ENCODE measurements at regions not wholly inside any gene's neighbourhood (a gene's known extent, or its start where the extent isn't known, plus 50 kb on each side); places are given as distances from the start of the nearest gene placed in this dataset.

DNA sequence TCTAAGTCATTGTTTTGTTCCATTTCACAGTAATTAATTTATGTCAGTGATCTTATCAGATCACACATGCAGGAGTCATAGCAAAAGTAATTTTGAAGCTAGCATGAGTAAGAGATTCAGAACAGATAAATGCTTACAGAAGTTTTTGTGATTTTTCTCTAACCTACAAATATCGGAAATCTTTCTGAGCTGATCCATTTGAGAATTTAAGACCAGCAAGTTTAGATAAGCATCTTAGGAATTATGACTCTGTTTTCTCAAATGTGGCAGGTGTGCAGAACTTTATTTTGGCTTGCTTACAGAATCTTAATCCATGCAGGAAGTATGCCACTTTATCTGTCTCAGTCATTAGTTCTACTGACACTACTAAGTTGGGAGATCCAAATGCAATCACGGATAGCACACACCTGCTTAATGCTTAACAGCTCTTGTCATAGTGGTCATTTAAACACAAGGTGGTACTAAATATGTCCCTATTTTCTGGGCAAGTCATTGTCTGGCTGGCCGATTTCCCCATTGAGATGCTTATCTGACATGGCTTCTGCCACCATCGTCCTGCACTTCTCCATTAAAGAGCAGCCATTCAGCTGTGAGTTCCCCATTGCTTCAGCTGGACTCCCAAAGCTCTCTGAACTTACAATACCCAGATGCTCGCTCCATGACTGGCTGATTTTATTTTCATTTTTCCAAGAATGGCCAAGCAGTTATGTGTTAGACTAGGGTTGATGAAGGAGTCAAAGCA lies 305.4 kb upstream of the NUDT12 start:
- no peak for DNase-seq (ENCODE audit: low read depth, low spot score)
- Histone ChIP-seq H3K36me3 (ENCODE audit: control insufficient read depth in 2 of 2, extremely low read depth in 1 of 2, insufficient read depth in 2 of 2, low read length in 2 of 2) (no peaks in the 10 kb centered on the region), H3K9me1 (replicated peaks; ENCODE audit: control insufficient read depth, extremely low read depth, insufficient read depth, low read length) (no peaks in the 10 kb centered on the region), H3K9ac (replicated peaks; ENCODE audit: extremely low read depth, insufficient read depth, low read length) (no peak overlapping the region), H4K20me1 (replicated peaks; ENCODE audit: control insufficient read depth, extremely low read depth, insufficient read depth, low read length) (no peaks in the 10 kb centered on the region), H3K27ac (ENCODE audit: insufficient read depth, low read depth, low read length) (no peak overlapping the region), H3K79me2 (ENCODE audit: control insufficient read depth, insufficient read depth, low read length) (no peaks in the 10 kb centered on the region), H3K4me1 (ENCODE audit: control insufficient read depth, extremely low read depth, insufficient read depth, low read length) (no peaks in the 10 kb centered on the region), H2AFZ (ENCODE audit: low read depth, low read length) (no peak overlapping the region), H3K9me3 (replicated peaks; ENCODE audit: control insufficient read depth, insufficient read depth, low read length) (no peaks in the 10 kb centered on the region), H3K27me3 (ENCODE audit: control insufficient read depth in 2 of 2, insufficient read depth in 2 of 2, low read length in 2 of 2) (no peaks in the 10 kb centered on the region), H3K4me2 (ENCODE audit: insufficient read depth, low read length) (no peak overlapping the region), H3K4me3 (replicated peaks in 1 of 3; ENCODE audit: insufficient read depth in 1 of 3, low read depth in 1 of 3, low read length in 3 of 3) (no peak overlapping the region)
- no TSS peak for BruUV-seq (replicated peaks)
- POLR2A ChIA-PET: no interaction called here
- dilution Hi-C loops (cut with MboI; ENCODE audit: extremely low pct_ligation_motif_present, low sequenced_read_pairs): no loop called here
- CTCF ChIA-PET: interaction anchor here (0.9 to 1.3 kb wide), 4 partner anchors 8 to 466 kb away, joined by 3 to 4 read pairs (median 4); no protein-coding TSS in a partner anchor
- intact Hi-C loops (cut with micrococcal nuclease): no loop called here
- TF ChIP-seq POLR2AphosphoS5 (IDR thresholded peaks at IDR 0.05; ENCODE audit: insufficient read depth, low read depth, low read length) (no peak), JUN (IDR thresholded peaks at IDR 0.05; ENCODE audit: borderline replicate concordance, insufficient read depth, insufficient read length, low read depth) (no peak), GATA2 (IDR thresholded peaks at IDR 0.05; ENCODE audit: insufficient read depth, insufficient read length, low read depth, low read length) (peak; percentile 18), POLR2A (IDR thresholded peaks at IDR 0.05; ENCODE audit: low read depth, low read length) (no peak), FOS (IDR thresholded peaks at IDR 0.05; ENCODE audit: borderline replicate concordance, insufficient read depth, low read length) (no peak), EZH2 (IDR thresholded peaks at IDR 0.05; ENCODE audit: borderline replicate concordance, low read depth, low read length, severe bottlenecking) (no peak)
- FAIRE-seq: no peak

DNA sequence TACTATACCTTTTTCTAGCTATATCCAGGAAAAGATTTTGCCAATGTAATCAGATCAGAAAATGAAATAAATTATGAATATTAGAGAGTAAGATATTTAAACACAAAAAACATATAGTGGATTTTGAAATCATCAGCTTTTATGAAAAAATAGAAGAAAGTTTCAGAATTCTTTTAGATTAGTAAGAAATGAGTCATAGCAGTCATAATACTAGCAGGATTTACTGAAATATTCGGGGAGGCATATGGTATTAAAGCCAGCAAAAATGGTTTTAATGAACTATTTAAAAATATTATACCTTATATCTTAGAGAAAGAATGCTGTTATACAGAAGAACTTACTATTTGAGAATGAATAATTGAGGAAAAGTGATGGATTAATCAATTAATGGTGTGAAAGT lies 303.6 kb upstream of the NUDT12 start:
- DNase-seq (ENCODE audit: low read depth, low spot score): no peak
- no peak for FAIRE-seq
- POLR2A ChIA-PET: no interaction called here
- dilution Hi-C loops (cut with MboI; ENCODE audit: extremely low pct_ligation_motif_present, low sequenced_read_pairs) (no loop called here), intact Hi-C loops (cut with micrococcal nuclease) (no loop called here)
- CTCF ChIA-PET: no interaction called here
- H3K79me2 ChIP-seq (ENCODE audit: control insufficient read depth, insufficient read depth, low read length): no peaks in the 10 kb centered on the region
- no peaks in the 10 kb centered on the region for H3K4me1 ChIP-seq (ENCODE audit: control insufficient read depth, extremely low read depth, insufficient read depth, low read length)
- H2AFZ ChIP-seq (ENCODE audit: low read depth, low read length): no peak overlapping the region
- H3K27me3 ChIP-seq (ENCODE audit: control insufficient read depth in 2 of 2, insufficient read depth in 2 of 2, low read length in 2 of 2): no peaks in the 10 kb centered on the region
- no peak overlapping the region for H3K4me2 ChIP-seq (ENCODE audit: insufficient read depth, low read length)
- H3K9me3 ChIP-seq (replicated peaks; ENCODE audit: control insufficient read depth, insufficient read depth, low read length): no peaks in the 10 kb centered on the region
- H4K20me1 ChIP-seq (replicated peaks; ENCODE audit: control insufficient read depth, extremely low read depth, insufficient read depth, low read length): no peaks in the 10 kb centered on the region
- H3K27ac ChIP-seq (ENCODE audit: insufficient read depth, low read depth, low read length): no peak overlapping the region
- no peaks in the 10 kb centered on the region for H3K36me3 ChIP-seq (ENCODE audit: control insufficient read depth in 2 of 2, extremely low read depth in 1 of 2, insufficient read depth in 2 of 2, low read length in 2 of 2)
- TF ChIP-seq MYC (IDR thresholded peaks at IDR 0.05; ENCODE audit: low read depth, low read length): no peak
- no TSS peak for BruUV-seq (replicated peaks)
- no peaks in the 10 kb centered on the region for H3K9me1 ChIP-seq (replicated peaks; ENCODE audit: control insufficient read depth, extremely low read depth, insufficient read depth, low read length)
- no peak overlapping the region for H3K4me3 ChIP-seq (replicated peaks in 1 of 3; ENCODE audit: insufficient read depth in 1 of 3, low read depth in 1 of 3, low read length in 3 of 3)
- H3K9ac ChIP-seq (replicated peaks; ENCODE audit: extremely low read depth, insufficient read depth, low read length): no peak overlapping the region

Measured in endothelial cell of umbilical vein (primary cell).